IMR-90 (cell line): ENCODE measurements at regions not wholly inside any gene's neighbourhood (a gene's known extent, or its start where the extent isn't known, plus 50 kb on each side); places are given as distances from the start of the nearest gene placed in this dataset.
A peak's percentile ranks its signal among the peaks of the same experiment; 100 is the strongest.

ENCODE experiments used
- ATAC-seq: fragments of 200-7000 bp; cut with Tn5 transposase; 2 replicates; pipeline ENCODE4 v1.9.1; 2020; ENCODE audit warnings: low read depth, mild to moderate bottlenecking, moderate library complexity
- BruUV-seq: library from RNA; stranded (reverse); fragments of 400-500 nt; replicated peaks from 2 replicates; lab custom pipeline; 2021; lab: Mats Ljungman, UMichigan
- CTCF ChIA-PET: fragments of 300-600 bp; formaldehyde crosslinking; extraction: SDS; loops from one replicate; lab custom pipeline; 2021; ENCODE audit warnings: antibody characterized with exemption; lab: Yijun Ruan, JAX
- POLR2A ChIA-PET: fragments of 300-600 bp; sonication (Branson Sonifier 250); formaldehyde crosslinking; loops from one replicate; lab custom pipeline; 2022; ENCODE audit warnings: antibody characterized with exemption; ENCODE audit not compliant: unreplicated experiment; lab: Charles Lee
- DNase-seq: peaks from one replicate; pipeline ENCODE4 v3.0.0; 2013
- H2AFZ ChIP-seq: replicated peaks from 2 replicates; pipeline ENCODE3; 2013; ENCODE audit warnings: low read length, mild to moderate bottlenecking; ENCODE audit not compliant: poor library complexity
- H2AK5ac ChIP-seq: 2 replicates; pipeline ENCODE4 v1.6.1; 2013; ENCODE audit warnings: low read depth, low read length, inconsistent platforms
- H2AK9ac ChIP-seq: replicated peaks from 2 replicates; pipeline ENCODE3; 2013; ENCODE audit warnings: mild to moderate bottlenecking, low read depth, low read length, moderate library complexity; ENCODE audit not compliant: poor library complexity
- H2BK120ac ChIP-seq: 2 replicates; pipeline ENCODE4 v1.6.1; 2013; ENCODE audit warnings: low read depth, low read length, inconsistent platforms
- H2BK15ac ChIP-seq: 3 replicates; pipeline ENCODE4 v1.6.1; 2013; ENCODE audit warnings: low read depth, low read length, inconsistent platforms
- H2BK20ac ChIP-seq: 2 replicates; pipeline ENCODE4 v1.6.1; 2013; ENCODE audit warnings: low read depth, mild to moderate bottlenecking, inconsistent platforms, low read length, moderate library complexity
- H2BK5ac ChIP-seq: 2 replicates; pipeline ENCODE4 v1.6.1; 2013; ENCODE audit warnings: mild to moderate bottlenecking, low read depth, low read length, inconsistent platforms; ENCODE audit not compliant: poor library complexity, severe bottlenecking
- H3K14ac ChIP-seq: replicated peaks from 2 replicates; pipeline ENCODE4 v1.6.1; 2013; ENCODE audit warnings: low read depth, low read length, inconsistent platforms
- H3K18ac ChIP-seq: 2 replicates; pipeline ENCODE4 v1.6.1; 2013; ENCODE audit warnings: low read depth, low read length, control low read depth
- H3K23ac ChIP-seq: 2 replicates; pipeline ENCODE4 v1.6.1; 2013; ENCODE audit warnings: low read depth, low read length, inconsistent platforms
- H3K27ac ChIP-seq: 2 replicates; pipeline ENCODE4 v1.5.1; 2013; ENCODE audit warnings: mild to moderate bottlenecking, control low read depth, low read length; ENCODE audit not compliant: insufficient read depth
- H3K27me3 ChIP-seq: 2 replicates; pipeline ENCODE4 v1.6.1; 2013; ENCODE audit warnings: low read length; ENCODE audit not compliant: control insufficient read depth, insufficient read depth
- H3K36me3 ChIP-seq: 2 replicates; pipeline ENCODE4 v1.6.1; 2013; ENCODE audit warnings: low read length, mixed read lengths; ENCODE audit not compliant: control insufficient read depth, insufficient read depth
- H3K4ac ChIP-seq: 2 replicates; pipeline ENCODE4 v1.6.1; 2013; ENCODE audit warnings: low read depth, low read length, inconsistent platforms
- H3K4me1 ChIP-seq: 2 replicates; pipeline ENCODE4 v1.6.1; 2013; ENCODE audit warnings: low read length, mixed read lengths; ENCODE audit not compliant: control insufficient read depth, insufficient read depth
- H3K4me2 ChIP-seq: 2 replicates; pipeline ENCODE4 v1.6.1; 2013; ENCODE audit warnings: low read depth, mild to moderate bottlenecking, control low read depth, low read length, moderate library complexity
- H3K4me3 ChIP-seq: 2 replicates; pipeline ENCODE4 v1.5.1; 2013; ENCODE audit warnings: low read depth, mild to moderate bottlenecking, control low read depth, low read length, moderate library complexity; ENCODE audit not compliant: insufficient read depth
- H3K56ac ChIP-seq: 2 replicates; pipeline ENCODE4 v1.6.1; 2013; ENCODE audit warnings: low read length, inconsistent platforms; ENCODE audit not compliant: insufficient read depth; ENCODE audit errors: extremely low read depth
- H3K79me1 ChIP-seq, 2 experiments: 2 replicates each; pipeline ENCODE4 v1.6.1; 2013; ENCODE audit warnings: low read length in 2 of 2, inconsistent platforms in 1 of 2, low read depth in 1 of 2
- H3K9ac ChIP-seq: 2 replicates; pipeline ENCODE4 v1.6.1; 2013; ENCODE audit warnings: low read depth, low read length, control low read depth
- H3K9me1 ChIP-seq: 2 replicates; pipeline ENCODE4 v1.6.1; 2013; ENCODE audit warnings: low read length, inconsistent platforms; ENCODE audit not compliant: insufficient read depth
- H3K9me3 ChIP-seq: 2 replicates; pipeline ENCODE4 v1.6.1; 2013; ENCODE audit warnings: low read length; ENCODE audit not compliant: control insufficient read depth, insufficient read depth
- H4K20me1 ChIP-seq: 2 replicates; pipeline ENCODE4 v1.6.1; 2013; ENCODE audit warnings: low read length, inconsistent platforms; ENCODE audit not compliant: insufficient read depth
- H4K5ac ChIP-seq: 2 replicates; pipeline ENCODE4 v1.6.1; 2013; ENCODE audit warnings: mild to moderate bottlenecking, low read depth, low read length, control low read depth
- H4K8ac ChIP-seq, 2 experiments: 2 replicates each; pipeline ENCODE4 v1.6.1; 2013; ENCODE audit warnings: low read depth in 2 of 2, low read length in 2 of 2, control low read depth in 1 of 2, inconsistent platforms in 1 of 2
- H4K91ac ChIP-seq: 2 replicates; pipeline ENCODE4 v1.6.1; 2013; ENCODE audit warnings: low read depth, low read length, inconsistent platforms; ENCODE audit not compliant: insufficient read depth
- CEBPB ChIP-seq: IDR thresholded peaks from 2 replicates; pipeline ENCODE4 v1.6.1; 2012; ENCODE audit warnings: low read depth, low read length, improper control_type of control experiment
- CTCF ChIP-seq: conservative IDR thresholded peaks from 2 replicates; pipeline ENCODE4 v1.5.1; 2012; ENCODE audit warnings: mild to moderate bottlenecking, low read depth, low read length, improper control_type of control experiment
- FOS ChIP-seq: fragments of 150-350 bp; IDR thresholded peaks from 2 replicates; pipeline ENCODE4 v1.6.1; 2016; ENCODE audit warnings: low read depth, low read length
- MAZ ChIP-seq: IDR thresholded peaks from 2 replicates; pipeline ENCODE4 v1.6.1; 2012; ENCODE audit warnings: low read depth, mild to moderate bottlenecking, low read length, improper control_type of control experiment, moderate library complexity, borderline replicate concordance
- NFE2L2 ChIP-seq: fragments of 150-350 bp; IDR thresholded peaks from 2 replicates; pipeline ENCODE4 v1.6.1; 2016; ENCODE audit warnings: low read depth, mild to moderate bottlenecking, low read length
- POLR2A ChIP-seq: IDR thresholded peaks from 2 replicates; pipeline ENCODE4 v1.6.1; 2012; ENCODE audit warnings: mild to moderate bottlenecking, low read depth, low read length
- RAD21 ChIP-seq: IDR thresholded peaks from 2 replicates; pipeline ENCODE4 v1.6.1; 2012; ENCODE audit warnings: low read length, improper control_type of control experiment
- RCOR1 ChIP-seq: IDR thresholded peaks from 2 replicates; pipeline ENCODE4 v1.6.1; 2012; ENCODE audit warnings: mild to moderate bottlenecking, low read length, improper control_type of control experiment; ENCODE audit not compliant: insufficient replicate concordance
- RFX5 ChIP-seq: IDR thresholded peaks from 2 replicates; pipeline ENCODE4 v1.8.0; 2012; ENCODE audit warnings: low read depth, mild to moderate bottlenecking, low read length, moderate library complexity
- SMC3 ChIP-seq: fragments of 150-350 bp; IDR thresholded peaks from 2 replicates; pipeline ENCODE4 v1.6.1; 2016; ENCODE audit warnings: low read depth, mild to moderate bottlenecking, antibody characterized with exemption, low read length, moderate library complexity
- USF2 ChIP-seq: fragments of 150-350 bp; IDR thresholded peaks from 2 replicates; pipeline ENCODE4 v1.6.1; 2017; ENCODE audit warnings: mild to moderate bottlenecking, antibody characterized with exemption, low read length, low read depth
- WGBS, 2 experiments: methylation state at CpG; one replicate each; pipeline versions ENCODE4 v1.1.5 to v1.1.7; 2013; ENCODE audit warnings: missing lambda C conversion rate in 2 of 2; ENCODE audit not compliant: insufficient read length in 1 of 2; ENCODE audit errors: extremely low coverage in 2 of 2; 5-methylcytosine and 5-hydroxymethylcytosine counted together
- dilution Hi-C: fragments of 300-500 bp; cut with HindIII; formaldehyde crosslinking; loops from one replicate; pipeline ENCODE4 v1.14.3; 2018; ENCODE audit warnings: low sequenced_read_pairs; ENCODE audit not compliant: unreplicated experiment
- in situ Hi-C: fragments of 300-500 bp; cut with MboI; formaldehyde crosslinking; loops from 3 replicates; pipeline ENCODE4 v1.14.3; 2019; ENCODE audit warnings: low sequenced_read_pairs, inconsistent platforms, mixed read lengths
- intact Hi-C: fragments of 100-400 bp; cut with micrococcal nuclease; formaldehyde crosslinking; loops from 2 replicates; pipeline ENCODE4 v1.10.0; 2022

- Histone ChIP-seq H3K14ac (no peak overlapping the region), H3K9ac (no peak overlapping the region), H2AK9ac (no peak overlapping the region), H2AFZ (no peak overlapping the region), H2BK120ac (no peak overlapping the region), H3K4ac (no peak overlapping the region), H4K20me1 (no peaks in the 10 kb centered on the region), H3K4me2 (no peak overlapping the region), H3K23ac (no peak overlapping the region), H2BK15ac (no peak overlapping the region), H4K8ac (no peak overlapping the region), H2BK20ac (no peak overlapping the region), H4K91ac (no peak overlapping the region), H3K79me1 (no peaks in the 10 kb centered on the region), H3K27me3 (peaks cover 1% of the 10 kb centered on the region; the same call in 1 of the 2 replicates), H3K9me3 (no peaks in the 10 kb centered on the region), H3K36me3 (no peaks in the 10 kb centered on the region), H2BK5ac (no peak overlapping the region), H3K9me1 (no peaks in the 10 kb centered on the region), H3K56ac (no peak overlapping the region), H4K5ac (no peak overlapping the region), H3K4me3 (no peak overlapping the region), H2AK5ac (no peak overlapping the region), H3K18ac (no peak overlapping the region), H3K27ac (no peak overlapping the region), H3K4me1 (peaks cover 6% of the 10 kb centered on the region; the same call in 1 of the 2 replicates)
- dilution Hi-C loops: no loop called here
- in situ Hi-C loops: no loop called here
- TF ChIP-seq SMC3 (no peak), CTCF (no peak), POLR2A (no peak), MAZ (no peak), FOS (no peak), RFX5 (no peak), NFE2L2 (no peak), CEBPB (no peak), RCOR1 (no peak), USF2 (no peak), RAD21 (no peak)
- intact Hi-C loops: no loop called here
- POLR2A ChIA-PET: no interaction called here
- no TSS peak for BruUV-seq
- CTCF ChIA-PET: no interaction called here
- ATAC-seq (no peak), DNase-seq (peak; percentile 15)
- WGBS, 2 experiments: no CpG with 5 or more reads among the region's 7 CpGs
Measured at GRCh38 chr14:58772794-58773620, 135.2 kb downstream of the DACT1 start.
